A673 (cell line): ENCODE measurements at regions not wholly inside any gene's neighbourhood (a gene's known extent, or its start where the extent isn't known, plus 50 kb on each side); places are given as distances from the start of the nearest gene placed in this dataset.

Experiments
- CTCF ChIP-seq: fragments of 300-800, 200-600 bp; sonication (generic); conservative IDR thresholded peaks from 2 replicates; pipeline ENCODE4 v1.5.1; 2017; ENCODE audit warnings: low read depth, mild to moderate bottlenecking, antibody characterized with exemption, low read length, moderate library complexity, mixed read lengths
- EZH2 ChIP-seq: fragments of 200-600 bp; sonication (generic); IDR thresholded peaks from 2 replicates; pipeline ENCODE4 v1.6.1; 2017; ENCODE audit warnings: borderline replicate concordance, low read depth, mild to moderate bottlenecking, mixed read lengths, antibody characterized with exemption, low read length; ENCODE audit not compliant: poor library complexity, severe bottlenecking

DNA sequence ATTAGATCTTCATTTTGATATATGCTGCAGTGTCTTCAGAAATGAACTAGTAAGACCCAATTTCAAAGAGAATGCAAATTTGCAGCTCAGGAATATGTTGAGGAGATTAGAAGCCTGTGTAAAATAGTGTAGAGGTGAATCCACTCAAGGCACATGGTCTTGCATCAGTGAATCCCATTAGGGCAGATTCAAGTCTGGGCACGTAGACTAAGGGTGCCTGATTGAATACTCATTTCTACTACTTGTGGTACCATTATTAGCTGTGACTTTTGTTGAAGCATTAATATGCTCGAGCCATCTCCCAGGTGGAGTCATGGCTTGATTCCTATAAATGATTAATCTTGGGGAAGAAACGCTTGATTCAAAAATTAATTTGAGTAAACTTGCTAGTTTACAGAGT, 129.4 kb downstream of the AKAP11 start:
- TF ChIP-seq CTCF, result no peak
- no peak for TF ChIP-seq EZH2
